ENCODE measurements at regions not wholly inside any gene's neighbourhood (a gene's known extent, or its start where the extent isn't known, plus 50 kb on each side); places are given as distances from the start of the nearest gene placed in this dataset.

DNA sequence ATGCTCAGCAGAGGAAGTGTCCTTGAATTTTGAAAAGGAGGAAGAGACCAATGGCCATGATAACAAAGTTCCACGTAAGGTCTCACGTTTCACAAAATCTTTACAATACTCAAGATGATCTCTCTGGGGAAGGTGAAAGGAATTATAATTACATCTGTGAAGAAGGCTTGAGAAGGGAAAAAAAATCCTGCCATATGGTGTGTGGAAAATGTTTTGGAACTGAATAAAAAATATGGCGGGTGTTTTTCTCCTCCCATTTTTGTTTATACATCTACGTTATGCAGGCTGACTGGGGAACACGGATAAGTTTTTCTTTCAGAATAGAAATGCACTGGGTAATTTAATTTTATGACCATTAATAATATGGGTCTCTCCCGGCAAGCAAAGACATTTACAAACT, 425.6 kb upstream of the BRINP1 start:
- TF ChIP-seq POLR2AphosphoS5 (IDR thresholded peaks at IDR 0.05; ENCODE audit: insufficient read depth in 1 of 2, low read depth in 1 of 2) (no peak), POLR2A (IDR thresholded peaks at IDR 0.05) (no peak)
- TF ChIP-seq, protein P1, sequence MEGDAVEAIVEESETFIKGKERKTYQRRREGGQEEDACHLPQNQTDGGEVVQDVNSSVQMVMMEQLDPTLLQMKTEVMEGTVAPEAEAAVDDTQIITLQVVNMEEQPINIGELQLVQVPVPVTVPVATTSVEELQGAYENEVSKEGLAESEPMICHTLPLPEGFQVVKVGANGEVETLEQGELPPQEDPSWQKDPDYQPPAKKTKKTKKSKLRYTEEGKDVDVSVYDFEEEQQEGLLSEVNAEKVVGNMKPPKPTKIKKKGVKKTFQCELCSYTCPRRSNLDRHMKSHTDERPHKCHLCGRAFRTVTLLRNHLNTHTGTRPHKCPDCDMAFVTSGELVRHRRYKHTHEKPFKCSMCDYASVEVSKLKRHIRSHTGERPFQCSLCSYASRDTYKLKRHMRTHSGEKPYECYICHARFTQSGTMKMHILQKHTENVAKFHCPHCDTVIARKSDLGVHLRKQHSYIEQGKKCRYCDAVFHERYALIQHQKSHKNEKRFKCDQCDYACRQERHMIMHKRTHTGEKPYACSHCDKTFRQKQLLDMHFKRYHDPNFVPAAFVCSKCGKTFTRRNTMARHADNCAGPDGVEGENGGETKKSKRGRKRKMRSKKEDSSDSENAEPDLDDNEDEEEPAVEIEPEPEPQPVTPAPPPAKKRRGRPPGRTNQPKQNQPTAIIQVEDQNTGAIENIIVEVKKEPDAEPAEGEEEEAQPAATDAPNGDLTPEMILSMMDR (IDR thresholded peaks at IDR 0.05): no peak
